Esophagus muscularis mucosa (tissue), 4 donors: ENCODE measurements at regions not wholly inside any gene's neighbourhood (a gene's known extent, or its start where the extent isn't known, plus 50 kb on each side); places are given as distances from the start of the nearest gene placed in this dataset.

Source experiments
- EP300 ChIP-seq: sonication (generic); formaldehyde crosslinking; IDR thresholded peaks from one replicate; pipeline ENCODE4 v1.6.1; 2017; ENCODE audit warnings: antibody characterized with exemption
- POLR2A ChIP-seq: fragments of 450-650 bp; IDR thresholded peaks from one replicate; pipeline ENCODE4 v1.6.1; 2017; ENCODE audit warnings: antibody characterized with exemption, moderate library complexity, mild to moderate bottlenecking, low read depth
- POLR2AphosphoS5 ChIP-seq, 2 donors: sonication (generic); formaldehyde crosslinking; IDR thresholded peaks; one replicate each; pipeline ENCODE4 v1.6.1; 2017; ENCODE audit warnings: antibody characterized with exemption in 2 of 2
- TF ChIP-seq, protein P1 (sequence below), 3 experiments: fragments of 200-600 bp in 2 of 3; fragments of 450-650 bp in 1 of 3; sonication (generic) in 2 of 3; IDR thresholded peaks; one replicate each; pipeline ENCODE4 v1.5.1; 2017 to 2019; ENCODE audit warnings: antibody characterized with exemption in 3 of 3, mild to moderate bottlenecking in 2 of 3, moderate library complexity in 1 of 3

DNA sequence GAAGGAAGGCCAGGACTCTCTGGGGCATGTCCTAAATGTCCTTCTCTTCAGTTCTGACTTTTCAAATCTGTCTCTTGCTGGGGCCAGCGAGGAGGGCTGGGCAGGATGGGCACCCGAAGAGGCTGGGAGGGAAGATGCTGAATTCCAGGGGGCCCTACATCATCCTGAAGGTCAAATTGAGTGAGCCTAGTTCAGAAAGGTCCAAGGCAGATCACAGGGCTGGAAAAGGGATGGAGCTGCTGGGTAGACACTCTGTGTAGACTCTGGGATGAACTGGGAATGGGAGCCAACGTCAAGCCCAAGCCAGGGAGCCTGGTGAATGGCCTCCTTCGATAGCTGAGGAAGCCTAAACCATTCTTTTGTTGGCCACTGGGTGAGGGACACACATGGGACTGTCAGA, 133.1 kb downstream of the MYCN start:
- no peak for TF ChIP-seq EP300
- TF ChIP-seq, protein P1, sequence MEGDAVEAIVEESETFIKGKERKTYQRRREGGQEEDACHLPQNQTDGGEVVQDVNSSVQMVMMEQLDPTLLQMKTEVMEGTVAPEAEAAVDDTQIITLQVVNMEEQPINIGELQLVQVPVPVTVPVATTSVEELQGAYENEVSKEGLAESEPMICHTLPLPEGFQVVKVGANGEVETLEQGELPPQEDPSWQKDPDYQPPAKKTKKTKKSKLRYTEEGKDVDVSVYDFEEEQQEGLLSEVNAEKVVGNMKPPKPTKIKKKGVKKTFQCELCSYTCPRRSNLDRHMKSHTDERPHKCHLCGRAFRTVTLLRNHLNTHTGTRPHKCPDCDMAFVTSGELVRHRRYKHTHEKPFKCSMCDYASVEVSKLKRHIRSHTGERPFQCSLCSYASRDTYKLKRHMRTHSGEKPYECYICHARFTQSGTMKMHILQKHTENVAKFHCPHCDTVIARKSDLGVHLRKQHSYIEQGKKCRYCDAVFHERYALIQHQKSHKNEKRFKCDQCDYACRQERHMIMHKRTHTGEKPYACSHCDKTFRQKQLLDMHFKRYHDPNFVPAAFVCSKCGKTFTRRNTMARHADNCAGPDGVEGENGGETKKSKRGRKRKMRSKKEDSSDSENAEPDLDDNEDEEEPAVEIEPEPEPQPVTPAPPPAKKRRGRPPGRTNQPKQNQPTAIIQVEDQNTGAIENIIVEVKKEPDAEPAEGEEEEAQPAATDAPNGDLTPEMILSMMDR (IDR thresholded peaks at IDR 0.05), result no peak
- no peak for TF ChIP-seq POLR2A
- no peak for TF ChIP-seq POLR2AphosphoS5 (IDR thresholded peaks at IDR 0.05)
